H1 (cell line): ENCODE measurements at regions not wholly inside any gene's neighbourhood (a gene's known extent, or its start where the extent isn't known, plus 50 kb on each side); places are given as distances from the start of the nearest gene placed in this dataset.

Experiments used
- CTCF ChIA-PET: fragments of 300-600 bp; sonication (Branson Sonifier 250); formaldehyde crosslinking; loops from one replicate; lab custom pipeline; 2021; ENCODE audit not compliant: partially characterized antibody; lab: Charles Lee
- POLR2A ChIA-PET: fragments of 300-600 bp; sonication (Branson Sonifier 250); formaldehyde crosslinking; loops from one replicate; lab custom pipeline; 2021; ENCODE audit warnings: inconsistent platforms; ENCODE audit not compliant: partially characterized antibody; lab: Charles Lee
- DNase-seq, 2 experiments: peaks; one replicate each; pipeline versions ENCODE4 v3.0.0 to v3.0.0-alpha.2; 2010 to 2022; ENCODE audit warnings: low spot score in 2 of 2, low read depth in 1 of 2, mixed read lengths in 1 of 2
- FAIRE-seq: peaks from 2 replicates; lab custom pipeline; 2011; peaks lifted over from hg19 to GRCh38; lab: Jason Lieb, UNC
- H2AFZ ChIP-seq: 2 replicates; pipeline ENCODE4 v1.8.1; 2012; ENCODE audit warnings: low read length, inconsistent platforms
- H2AK5ac ChIP-seq: 2 replicates; pipeline ENCODE4 v1.6.1; 2013; ENCODE audit warnings: low read depth, low read length
- H2BK120ac ChIP-seq: replicated peaks from 2 replicates; pipeline ENCODE3; 2013; ENCODE audit warnings: low read depth, low read length, inconsistent platforms
- H2BK12ac ChIP-seq: 2 replicates; pipeline ENCODE4 v1.6.1; 2013; ENCODE audit warnings: low read depth, low read length
- H2BK15ac ChIP-seq: 2 replicates; pipeline ENCODE4 v1.6.1; 2013; ENCODE audit warnings: low read length
- H2BK20ac ChIP-seq: 2 replicates; pipeline ENCODE4 v1.6.1; 2013; ENCODE audit warnings: low read length
- H2BK5ac ChIP-seq: 2 replicates; pipeline ENCODE4 v1.6.1; 2013; ENCODE audit warnings: low read depth, low read length
- H3K14ac ChIP-seq: 2 replicates; pipeline ENCODE4 v1.6.1; 2013; ENCODE audit warnings: inconsistent platforms; ENCODE audit not compliant: insufficient read length
- H3K18ac ChIP-seq: 2 replicates; pipeline ENCODE4 v1.6.1; 2013; ENCODE audit warnings: low read length; ENCODE audit errors: extremely low read depth
- H3K23ac ChIP-seq: 2 replicates; pipeline ENCODE4 v1.6.1; 2013; ENCODE audit warnings: inconsistent platforms; ENCODE audit not compliant: insufficient read length
- H3K23me2 ChIP-seq: 2 replicates; pipeline ENCODE4 v1.6.1; 2013; ENCODE audit warnings: low read depth, low read length
- H3K27ac ChIP-seq: 2 replicates; pipeline ENCODE4 v1.6.1; 2011; ENCODE audit warnings: low read depth, low read length, inconsistent platforms
- H3K27me3 ChIP-seq, 4 experiments: replicated peaks in 1 of 4; 1 replicate in 1 of 4; 2 replicates in 3 of 4; pipeline versions ENCODE4 v1.6.1 to v1.8.1; 2011 to 2013; ENCODE audit warnings: low read length in 3 of 4, mild to moderate bottlenecking in 3 of 4, inconsistent platforms in 2 of 4, mixed read lengths in 2 of 4, moderate library complexity in 1 of 4; ENCODE audit not compliant: control insufficient read depth in 3 of 4, insufficient read depth in 3 of 4; ENCODE audit errors: extremely low read depth in 1 of 4
- H3K36me3 ChIP-seq, 4 experiments: 2 replicates each; pipeline versions ENCODE4 v1.6.1 to v1.8.1; 2011 to 2013; ENCODE audit warnings: mild to moderate bottlenecking in 4 of 4, low read length in 3 of 4, moderate library complexity in 2 of 4, control low read depth in 1 of 4, inconsistent platforms in 1 of 4; ENCODE audit not compliant: insufficient read depth in 4 of 4, control insufficient read depth in 2 of 4
- H3K4ac ChIP-seq: replicated peaks from 2 replicates; pipeline ENCODE3; 2013; ENCODE audit warnings: low read length, low read depth, mixed read lengths, inconsistent platforms; ENCODE audit not compliant: insufficient read length
- H3K4me1 ChIP-seq, 4 experiments: replicated peaks in 1 of 4; 1 replicate in 1 of 4; 2 replicates in 3 of 4; pipeline versions ENCODE4 v1.6.1 to v1.8.1; 2011 to 2013; ENCODE audit warnings: low read length in 3 of 4, inconsistent platforms in 2 of 4, mixed read lengths in 1 of 4; ENCODE audit not compliant: insufficient read depth in 4 of 4, control insufficient read depth in 3 of 4
- H3K4me2 ChIP-seq, 2 experiments: 2 replicates each; pipeline versions ENCODE4 v1.6.1 to v1.8.1; 2011 to 2013; ENCODE audit warnings: low read depth in 2 of 2, low read length in 2 of 2, control low read depth in 1 of 2, inconsistent platforms in 1 of 2, mild to moderate bottlenecking in 1 of 2; ENCODE audit not compliant: insufficient read depth in 1 of 2
- H3K4me3 ChIP-seq, 4 experiments: fragments of 200-600, 300-600 bp in 1 of 4; sonication (generic), shearing (Covaris generic), sonication (Bioruptor Twin) in 1 of 4; 2 replicates each; pipeline versions ENCODE4 v1.5.1 to v1.8.1; 2011 to 2016; ENCODE audit warnings: low read length in 4 of 4, low read depth in 3 of 4, control low read depth in 2 of 4, inconsistent platforms in 2 of 4, mild to moderate bottlenecking in 2 of 4, mixed read lengths in 1 of 4, moderate library complexity in 1 of 4; ENCODE audit not compliant: insufficient read depth in 2 of 4; ENCODE audit errors: extremely low read depth in 1 of 4
- H3K56ac ChIP-seq: replicated peaks from 2 replicates; pipeline ENCODE3; 2013; ENCODE audit warnings: low read depth, mild to moderate bottlenecking, mixed read lengths, low read length, inconsistent platforms; ENCODE audit not compliant: insufficient read length
- H3K79me1 ChIP-seq: 2 replicates; pipeline ENCODE4 v1.6.1; 2013; ENCODE audit warnings: low read depth, low read length, control low read depth
- H3K79me2 ChIP-seq, 2 experiments: 2 replicates each; pipeline versions ENCODE4 v1.6.1 to v1.8.1; 2012 to 2013; ENCODE audit warnings: low read length in 2 of 2, mild to moderate bottlenecking in 2 of 2, inconsistent platforms in 1 of 2; ENCODE audit not compliant: insufficient read depth in 2 of 2, control insufficient read depth in 1 of 2
- H3K9ac ChIP-seq, 4 experiments: replicated peaks in 1 of 4; 1 replicate in 1 of 4; 2 replicates in 3 of 4; pipeline versions ENCODE4 v1.6.1 to v1.8.1; 2011 to 2013; ENCODE audit warnings: low read depth in 3 of 4, low read length in 3 of 4, control low read depth in 2 of 4, mild to moderate bottlenecking in 2 of 4, moderate library complexity in 2 of 4, inconsistent platforms in 1 of 4; ENCODE audit errors: extremely low read depth in 1 of 4
- H3K9me3 ChIP-seq, 2 experiments: 2 replicates each; pipeline versions ENCODE4 v1.6.1 to v1.8.1; 2012 to 2013; ENCODE audit warnings: mild to moderate bottlenecking in 2 of 2, moderate library complexity in 2 of 2, control low read depth in 1 of 2, inconsistent platforms in 1 of 2, low read depth in 1 of 2, low read length in 1 of 2, mixed read lengths in 1 of 2; ENCODE audit not compliant: insufficient read depth in 2 of 2
- H4K20me1 ChIP-seq, 2 experiments: replicated peaks in 1 of 2; 2 replicates each; pipeline versions ENCODE3 to v1.8.1; 2011 to 2013; ENCODE audit warnings: inconsistent platforms in 2 of 2, low read length in 2 of 2, mild to moderate bottlenecking in 1 of 2; ENCODE audit not compliant: insufficient read depth in 2 of 2, control insufficient read depth in 1 of 2
- H4K5ac ChIP-seq: 2 replicates; pipeline ENCODE4 v1.6.1; 2013; ENCODE audit warnings: low read length, low read depth, mixed read lengths, inconsistent platforms; ENCODE audit not compliant: insufficient read length
- H4K8ac ChIP-seq: 2 replicates; pipeline ENCODE4 v1.8.0; 2013; ENCODE audit warnings: mild to moderate bottlenecking, moderate library complexity, low read length, inconsistent platforms; ENCODE audit not compliant: insufficient read depth; ENCODE audit errors: extremely low read depth
- H4K91ac ChIP-seq: replicated peaks from 2 replicates; pipeline ENCODE3; 2013; ENCODE audit warnings: low read length, mixed read lengths, inconsistent platforms; ENCODE audit not compliant: insufficient read length
- CHD1 ChIP-seq: IDR thresholded peaks from 2 replicates; pipeline ENCODE4 v1.6.1; 2012; ENCODE audit warnings: low read depth, low read length, improper control_type of control experiment
- GABPA ChIP-seq: IDR thresholded peaks from 2 replicates; pipeline ENCODE4 v1.6.1; 2011; ENCODE audit warnings: mild to moderate bottlenecking, low read length, moderate library complexity, borderline replicate concordance; ENCODE audit not compliant: insufficient read depth
- GTF2F1 ChIP-seq: IDR thresholded peaks from 2 replicates; pipeline ENCODE4 v1.6.1; 2012; ENCODE audit warnings: low read depth, low read length, improper control_type of control experiment, borderline replicate concordance
- KDM4A ChIP-seq: IDR thresholded peaks from one replicate; pipeline ENCODE4 v1.7.1; 2012; ENCODE audit warnings: low read depth, mild to moderate bottlenecking, moderate library complexity, low read length, inconsistent platforms; ENCODE audit not compliant: severe bottlenecking
- NANOG ChIP-seq: IDR thresholded peaks from 2 replicates; pipeline ENCODE4 v1.6.1; 2011; ENCODE audit warnings: low read length, low read depth, mild to moderate bottlenecking, inconsistent platforms; ENCODE audit not compliant: insufficient read depth, poor library complexity, severe bottlenecking
- NRF1 ChIP-seq: IDR thresholded peaks from 2 replicates; pipeline ENCODE4 v1.6.1; 2011; ENCODE audit warnings: mild to moderate bottlenecking, low read depth, low read length, improper control_type of control experiment
- SIN3A ChIP-seq, 2 experiments: IDR thresholded peaks in 1 of 2; conservative IDR thresholded peaks in 1 of 2; 2 replicates each; pipeline ENCODE4 v1.6.1; 2011 to 2012; ENCODE audit warnings: low read length in 2 of 2, improper control_type of control experiment in 1 of 2, low read depth in 1 of 2, mild to moderate bottlenecking in 1 of 2
- SIX5 ChIP-seq: IDR thresholded peaks from 2 replicates; pipeline ENCODE4 v1.6.1; 2011; ENCODE audit warnings: mild to moderate bottlenecking, low read depth, low read length
- SRF ChIP-seq: IDR thresholded peaks from 2 replicates; pipeline ENCODE4 v1.6.1; 2011; ENCODE audit warnings: mild to moderate bottlenecking, low read depth, low read length, moderate library complexity
- YY1 ChIP-seq: IDR thresholded peaks from 2 replicates; pipeline ENCODE4 v1.6.1; 2011; ENCODE audit warnings: low read depth, mild to moderate bottlenecking, low read length
- WGBS, 2 experiments: shearing (Covaris generic) in 1 of 2; methylation state at CpG; one replicate each; pipeline versions ENCODE4 v1.1.6 to v1.1.7; 2013 to 2015; ENCODE audit warnings: low lambda C conversion rate in 2 of 2, mixed read lengths in 2 of 2, inconsistent platforms in 1 of 2, low coverage in 1 of 2, missing lambda C conversion rate in 1 of 2; ENCODE audit not compliant: insufficient replicate concordance in 2 of 2, insufficient coverage in 1 of 2, insufficient read length in 1 of 2; ENCODE audit errors: extremely low coverage in 1 of 2, missing lambda C conversion rate in 1 of 2; 5-methylcytosine and 5-hydroxymethylcytosine counted together
- TF ChIP-seq, protein P1 (sequence below), 3 experiments: IDR thresholded peaks; 1 replicate in 2 of 3; 2 replicates in 1 of 3; pipeline versions ENCODE4 v1.5.1 to v1.6.1; 2011; ENCODE audit warnings: low read length in 3 of 3, mild to moderate bottlenecking in 3 of 3, inconsistent platforms in 2 of 3, low read depth in 1 of 3, moderate library complexity in 1 of 3; ENCODE audit not compliant: insufficient read depth in 1 of 3; ENCODE audit errors: control extremely low read depth in 1 of 3

GRCh38 chr15:98268163-98268562, 307.7 kb downstream of the ARRDC4 start:
- no peaks in the 10 kb centered on the region for H3K23me2 ChIP-seq
- no peak overlapping the region for H2BK15ac ChIP-seq
- H4K5ac ChIP-seq, result no peak overlapping the region
- DNase-seq (no peak), FAIRE-seq (no peak)
- H2BK12ac ChIP-seq, result no peak overlapping the region
- H3K56ac ChIP-seq, result no peak overlapping the region
- CTCF ChIA-PET, result interaction anchor here (1.1 to 2.7 kb wide), 4 partner anchors 16 to 160 kb away, joined by 3 to 6 read pairs (median 4); no protein-coding TSS in a partner anchor
- no peak overlapping the region for H3K23ac ChIP-seq
- no peak overlapping the region for H2BK5ac ChIP-seq
- no peak overlapping the region for H3K4me3 ChIP-seq
- peaks cover 3 to 12% of the 10 kb centered on the region in 2 experiments; a peak in 1 of 4 replicates for H3K9me3 ChIP-seq
- WGBS, 2 experiments, result 91% methylated on average over 10 of the region's 10 CpGs; no CpG with 5 or more reads in 1 of the 2 experiments
- H3K27ac ChIP-seq, result no peak overlapping the region
- H4K8ac ChIP-seq, result no peak overlapping the region
- no peaks in the 10 kb centered on the region for H3K36me3 ChIP-seq
- H3K4me1 ChIP-seq, result no peaks in the 10 kb centered on the region
- H2BK20ac ChIP-seq, result no peak overlapping the region
- POLR2A ChIA-PET, result no interaction called here
- H3K79me1 ChIP-seq, result no peaks in the 10 kb centered on the region
- H2AK5ac ChIP-seq, result no peak overlapping the region
- no peak overlapping the region for H2BK120ac ChIP-seq
- H3K27me3 ChIP-seq, result no peaks in the 10 kb centered on the region
- H3K4ac ChIP-seq, result no peak overlapping the region
- no peak overlapping the region for H3K4me2 ChIP-seq
- no peaks in the 10 kb centered on the region for H3K79me2 ChIP-seq
- no peaks in the 10 kb centered on the region for H4K20me1 ChIP-seq
- H2AFZ ChIP-seq, result no peak overlapping the region
- H4K91ac ChIP-seq, result no peak overlapping the region
- no peak overlapping the region for H3K14ac ChIP-seq
- H3K9ac ChIP-seq, result no peak overlapping the region
- H3K18ac ChIP-seq, result no peak overlapping the region
- TF ChIP-seq NANOG (no peak), CHD1 (no peak), SRF (no peak), NRF1 (no peak), GTF2F1 (no peak), KDM4A (no peak), SIN3A (conservative IDR thresholded peaks at IDR 0.05 in 1 of 2, IDR thresholded peaks at IDR 0.05 in 1 of 2; ENCODE audit: low read depth in 1 of 2, low read length in 2 of 2) (no peak), SIX5 (no peak), YY1 (no peak), GABPA (no peak)
- TF ChIP-seq, protein P1, sequence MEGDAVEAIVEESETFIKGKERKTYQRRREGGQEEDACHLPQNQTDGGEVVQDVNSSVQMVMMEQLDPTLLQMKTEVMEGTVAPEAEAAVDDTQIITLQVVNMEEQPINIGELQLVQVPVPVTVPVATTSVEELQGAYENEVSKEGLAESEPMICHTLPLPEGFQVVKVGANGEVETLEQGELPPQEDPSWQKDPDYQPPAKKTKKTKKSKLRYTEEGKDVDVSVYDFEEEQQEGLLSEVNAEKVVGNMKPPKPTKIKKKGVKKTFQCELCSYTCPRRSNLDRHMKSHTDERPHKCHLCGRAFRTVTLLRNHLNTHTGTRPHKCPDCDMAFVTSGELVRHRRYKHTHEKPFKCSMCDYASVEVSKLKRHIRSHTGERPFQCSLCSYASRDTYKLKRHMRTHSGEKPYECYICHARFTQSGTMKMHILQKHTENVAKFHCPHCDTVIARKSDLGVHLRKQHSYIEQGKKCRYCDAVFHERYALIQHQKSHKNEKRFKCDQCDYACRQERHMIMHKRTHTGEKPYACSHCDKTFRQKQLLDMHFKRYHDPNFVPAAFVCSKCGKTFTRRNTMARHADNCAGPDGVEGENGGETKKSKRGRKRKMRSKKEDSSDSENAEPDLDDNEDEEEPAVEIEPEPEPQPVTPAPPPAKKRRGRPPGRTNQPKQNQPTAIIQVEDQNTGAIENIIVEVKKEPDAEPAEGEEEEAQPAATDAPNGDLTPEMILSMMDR (IDR thresholded peaks at IDR 0.05; ENCODE audit: control extremely low read depth in 1 of 3, insufficient read depth in 1 of 3, low read depth in 1 of 3, low read length in 3 of 3), result no peak
